ENCODE measurements at regions not wholly inside any gene's neighbourhood (a gene's known extent, or its start where the extent isn't known, plus 50 kb on each side); places are given as distances from the start of the nearest gene placed in this dataset.

- no peak for DNase-seq (ENCODE audit: extremely low read depth, low read depth)
- no peak for TF ChIP-seq CTCF (IDR thresholded peaks at IDR 0.05; ENCODE audit: low read depth, low read length)
These were observed 163.5 kb upstream of the FAM98A start for GRCh38 chr2:33762636-33763035.

- TF ChIP-seq CTCF (IDR thresholded peaks at IDR 0.05; ENCODE audit: low read depth, low read length): no peak
- DNase-seq (ENCODE audit: extremely low read depth, low read depth): no peak
These were observed 147.2 kb upstream of the FAM98A start for GRCh38 chr2:33746208-33746800.

- DNase-seq (ENCODE audit: extremely low read depth, low read depth): no peak
- TF ChIP-seq CTCF (IDR thresholded peaks at IDR 0.05; ENCODE audit: low read depth, low read length): no peak
These were observed 136.0 kb upstream of the FAM98A start for GRCh38 chr2:33735096-33735495.

- TF ChIP-seq CTCF (IDR thresholded peaks at IDR 0.05; ENCODE audit: low read depth, low read length): no peak
- no peak for DNase-seq (ENCODE audit: extremely low read depth, low read depth)
These were observed 131.7 kb upstream of the FAM98A start for GRCh38 chr2:33730804-33731203.

GRCh38 chr2:33730193-33730592 is 131.1 kb upstream of the FAM98A start:
- TF ChIP-seq CTCF (IDR thresholded peaks at IDR 0.05; ENCODE audit: low read depth, low read length): no peak

GRCh38 chr2:33729353-33729752 is 130.3 kb upstream of the FAM98A start:
- no peak for DNase-seq (ENCODE audit: extremely low read depth, low read depth)
- TF ChIP-seq CTCF (IDR thresholded peaks at IDR 0.05; ENCODE audit: low read depth, low read length): no peak

More at GRCh38 chr2:33730193-33730592, 131.1 kb upstream of the FAM98A start:
- no peak for DNase-seq (ENCODE audit: extremely low read depth, low read depth)

GRCh38 chr2:33728106-33728505 is 129.0 kb upstream of the FAM98A start:
- DNase-seq (ENCODE audit: extremely low read depth, low read depth): no peak
- no peak for TF ChIP-seq CTCF (IDR thresholded peaks at IDR 0.05; ENCODE audit: low read depth, low read length)
